ENCODE measurements at regions not wholly inside any gene's neighbourhood (a gene's known extent, or its start where the extent isn't known, plus 50 kb on each side); places are given as distances from the start of the nearest gene placed in this dataset.

DNA sequence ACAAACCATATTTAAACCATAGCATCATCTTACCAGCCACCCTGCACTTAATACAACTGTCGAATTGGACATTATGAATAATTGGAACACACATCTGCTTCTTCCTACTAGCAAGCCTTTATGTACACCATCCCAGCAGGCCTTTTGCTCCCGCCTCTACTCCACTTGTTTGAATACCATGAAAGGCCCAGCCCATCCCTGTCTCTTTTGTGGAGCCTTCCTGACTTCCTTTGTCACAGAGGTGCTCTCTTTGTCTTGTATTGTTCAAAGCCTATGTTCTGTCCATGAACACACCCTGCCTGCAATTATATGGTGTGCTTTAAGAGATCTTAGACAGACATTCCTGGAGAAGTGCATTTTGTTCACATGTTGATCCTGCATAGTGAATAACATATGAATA, 465.7 kb downstream of the DIRAS2 start:
- TF ChIP-seq POLR2A (IDR thresholded peaks at IDR 0.05; ENCODE audit: extremely low read depth, insufficient read length) (no peak), MAX (IDR thresholded peaks at IDR 0.05; ENCODE audit: low read depth, low read length) (no peak), MYC (IDR thresholded peaks at IDR 0.05; ENCODE audit: low read depth, low read length) (no peak)
- TF ChIP-seq, protein P1, sequence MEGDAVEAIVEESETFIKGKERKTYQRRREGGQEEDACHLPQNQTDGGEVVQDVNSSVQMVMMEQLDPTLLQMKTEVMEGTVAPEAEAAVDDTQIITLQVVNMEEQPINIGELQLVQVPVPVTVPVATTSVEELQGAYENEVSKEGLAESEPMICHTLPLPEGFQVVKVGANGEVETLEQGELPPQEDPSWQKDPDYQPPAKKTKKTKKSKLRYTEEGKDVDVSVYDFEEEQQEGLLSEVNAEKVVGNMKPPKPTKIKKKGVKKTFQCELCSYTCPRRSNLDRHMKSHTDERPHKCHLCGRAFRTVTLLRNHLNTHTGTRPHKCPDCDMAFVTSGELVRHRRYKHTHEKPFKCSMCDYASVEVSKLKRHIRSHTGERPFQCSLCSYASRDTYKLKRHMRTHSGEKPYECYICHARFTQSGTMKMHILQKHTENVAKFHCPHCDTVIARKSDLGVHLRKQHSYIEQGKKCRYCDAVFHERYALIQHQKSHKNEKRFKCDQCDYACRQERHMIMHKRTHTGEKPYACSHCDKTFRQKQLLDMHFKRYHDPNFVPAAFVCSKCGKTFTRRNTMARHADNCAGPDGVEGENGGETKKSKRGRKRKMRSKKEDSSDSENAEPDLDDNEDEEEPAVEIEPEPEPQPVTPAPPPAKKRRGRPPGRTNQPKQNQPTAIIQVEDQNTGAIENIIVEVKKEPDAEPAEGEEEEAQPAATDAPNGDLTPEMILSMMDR (IDR thresholded peaks at IDR 0.05; ENCODE audit: low read depth, low read length) = no peak
